ENCODE measurements at regions not wholly inside any gene's neighbourhood (a gene's known extent, or its start where the extent isn't known, plus 50 kb on each side); places are given as distances from the start of the nearest gene placed in this dataset.
A peak's percentile ranks its signal among the peaks of the same experiment; 100 is the strongest.
"Not testable (repeated sequence)": the region's sequence is repeated elsewhere in the genome, so short reads cannot be mapped to it uniquely, and the experiment has no call there.

GRCh38 chr16:16448423-16448822, 69.5 kb downstream of the NPIPA7 start:
- not testable (repeated sequence) for H3K4me3 Mint-ChIP-seq, H3K36me3 Mint-ChIP-seq, H3K27ac Mint-ChIP-seq, H3K4me1 Mint-ChIP-seq, H3K9me3 Mint-ChIP-seq, H3K27me3 Mint-ChIP-seq

GRCh38 chr16:16449712-16450237, 70.8 kb downstream of the NPIPA7 start:
- H3K9me3 Mint-ChIP-seq, H3K4me1 Mint-ChIP-seq, H3K27me3 Mint-ChIP-seq, H3K4me3 Mint-ChIP-seq, H3K36me3 Mint-ChIP-seq: not testable (repeated sequence)
- H3K27ac Mint-ChIP-seq, result peak overlapping the region in 1 of 3 donors; percentile 63

- H3K27ac Mint-ChIP-seq, H3K9me3 Mint-ChIP-seq, H3K36me3 Mint-ChIP-seq, H3K27me3 Mint-ChIP-seq, H3K4me3 Mint-ChIP-seq, H3K4me1 Mint-ChIP-seq: not testable (repeated sequence)
Measured at GRCh38 chr16:16451721-16452410, 72.9 kb downstream of the NPIPA7 start.

GRCh38 chr16:16458579-16458978, 79.6 kb downstream of the NPIPA7 start:
- H3K4me3 Mint-ChIP-seq, H3K27ac Mint-ChIP-seq, H3K36me3 Mint-ChIP-seq, H3K27me3 Mint-ChIP-seq, H3K9me3 Mint-ChIP-seq, H3K4me1 Mint-ChIP-seq: not testable (repeated sequence)

- H3K4me1 Mint-ChIP-seq, H3K9me3 Mint-ChIP-seq, H3K27me3 Mint-ChIP-seq, H3K36me3 Mint-ChIP-seq, H3K27ac Mint-ChIP-seq, H3K4me3 Mint-ChIP-seq: not testable (repeated sequence)
Measured at GRCh38 chr16:16463792-16464191, 84.9 kb downstream of the NPIPA7 start.

GRCh38 chr16:16488919-16489318, 110.0 kb downstream of the NPIPA7 start:
- not testable (repeated sequence) for H3K4me3 Mint-ChIP-seq, H3K27me3 Mint-ChIP-seq, H3K36me3 Mint-ChIP-seq

GRCh38 chr16:16489466-16489865, 110.5 kb downstream of the NPIPA7 start:
- not testable (repeated sequence) for H3K27me3 Mint-ChIP-seq, H3K36me3 Mint-ChIP-seq

More at GRCh38 chr16:16488919-16489318, 110.0 kb downstream of the NPIPA7 start:
- H3K27ac Mint-ChIP-seq, H3K4me1 Mint-ChIP-seq, H3K9me3 Mint-ChIP-seq: not testable (repeated sequence)

GRCh38 chr16:16494114-16494513, 115.2 kb downstream of the NPIPA7 start:
- not testable (repeated sequence) for H3K27me3 Mint-ChIP-seq, H3K4me3 Mint-ChIP-seq, H3K27ac Mint-ChIP-seq, H3K9me3 Mint-ChIP-seq, H3K36me3 Mint-ChIP-seq, H3K4me1 Mint-ChIP-seq

More at GRCh38 chr16:16489466-16489865, 110.5 kb downstream of the NPIPA7 start:
- H3K9me3 Mint-ChIP-seq, H3K27ac Mint-ChIP-seq, H3K4me1 Mint-ChIP-seq, H3K4me3 Mint-ChIP-seq: not testable (repeated sequence)

- not testable (repeated sequence) for H3K4me3 Mint-ChIP-seq
Measured at GRCh38 chr16:16494998-16495397, 116.1 kb downstream of the NPIPA7 start.

GRCh38 chr16:16499875-16500274, 120.9 kb downstream of the NPIPA7 start:
- H3K4me3 Mint-ChIP-seq, H3K27me3 Mint-ChIP-seq, H3K36me3 Mint-ChIP-seq, H3K27ac Mint-ChIP-seq, H3K4me1 Mint-ChIP-seq, H3K9me3 Mint-ChIP-seq: not testable (repeated sequence)

More at GRCh38 chr16:16494998-16495397, 116.1 kb downstream of the NPIPA7 start:
- not testable (repeated sequence) for H3K4me1 Mint-ChIP-seq, H3K27ac Mint-ChIP-seq, H3K36me3 Mint-ChIP-seq, H3K27me3 Mint-ChIP-seq, H3K9me3 Mint-ChIP-seq

GRCh38 chr16:16507041-16507440, 128.1 kb downstream of the NPIPA7 start:
- H3K27me3 Mint-ChIP-seq, H3K27ac Mint-ChIP-seq, H3K9me3 Mint-ChIP-seq, H3K4me3 Mint-ChIP-seq, H3K36me3 Mint-ChIP-seq, H3K4me1 Mint-ChIP-seq: not testable (repeated sequence)

- not testable (repeated sequence) for H3K4me3 Mint-ChIP-seq, H3K36me3 Mint-ChIP-seq, H3K4me1 Mint-ChIP-seq, H3K27me3 Mint-ChIP-seq, H3K27ac Mint-ChIP-seq, H3K9me3 Mint-ChIP-seq
Measured at GRCh38 chr16:16508344-16508743, 129.4 kb downstream of the NPIPA7 start.

- not testable (repeated sequence) for H3K4me3 Mint-ChIP-seq, H3K9me3 Mint-ChIP-seq, H3K27me3 Mint-ChIP-seq
Measured at GRCh38 chr16:16519395-16519794, 140.5 kb downstream of the NPIPA7 start.

GRCh38 chr16:16521239-16522002, 142.5 kb downstream of the NPIPA7 start:
- H3K4me1 Mint-ChIP-seq, H3K4me3 Mint-ChIP-seq, H3K9me3 Mint-ChIP-seq, H3K27ac Mint-ChIP-seq, H3K27me3 Mint-ChIP-seq, H3K36me3 Mint-ChIP-seq: not testable (repeated sequence)

More at GRCh38 chr16:16519395-16519794, 140.5 kb downstream of the NPIPA7 start:
- not testable (repeated sequence) for H3K36me3 Mint-ChIP-seq, H3K27ac Mint-ChIP-seq, H3K4me1 Mint-ChIP-seq

- not testable (repeated sequence) for H3K27ac Mint-ChIP-seq, H3K4me3 Mint-ChIP-seq, H3K36me3 Mint-ChIP-seq, H3K9me3 Mint-ChIP-seq, H3K27me3 Mint-ChIP-seq, H3K4me1 Mint-ChIP-seq
Measured at GRCh38 chr16:16526998-16527397, 148.1 kb downstream of the NPIPA7 start.

GRCh38 chr16:16530744-16531143, 151.8 kb downstream of the NPIPA7 start:
- not testable (repeated sequence) for H3K4me3 Mint-ChIP-seq, H3K9me3 Mint-ChIP-seq, H3K27me3 Mint-ChIP-seq, H3K36me3 Mint-ChIP-seq, H3K4me1 Mint-ChIP-seq, H3K27ac Mint-ChIP-seq
